ENCODE measurements at regions not wholly inside any gene's neighbourhood (a gene's known extent, or its start where the extent isn't known, plus 50 kb on each side); places are given as distances from the start of the nearest gene placed in this dataset.

DNA sequence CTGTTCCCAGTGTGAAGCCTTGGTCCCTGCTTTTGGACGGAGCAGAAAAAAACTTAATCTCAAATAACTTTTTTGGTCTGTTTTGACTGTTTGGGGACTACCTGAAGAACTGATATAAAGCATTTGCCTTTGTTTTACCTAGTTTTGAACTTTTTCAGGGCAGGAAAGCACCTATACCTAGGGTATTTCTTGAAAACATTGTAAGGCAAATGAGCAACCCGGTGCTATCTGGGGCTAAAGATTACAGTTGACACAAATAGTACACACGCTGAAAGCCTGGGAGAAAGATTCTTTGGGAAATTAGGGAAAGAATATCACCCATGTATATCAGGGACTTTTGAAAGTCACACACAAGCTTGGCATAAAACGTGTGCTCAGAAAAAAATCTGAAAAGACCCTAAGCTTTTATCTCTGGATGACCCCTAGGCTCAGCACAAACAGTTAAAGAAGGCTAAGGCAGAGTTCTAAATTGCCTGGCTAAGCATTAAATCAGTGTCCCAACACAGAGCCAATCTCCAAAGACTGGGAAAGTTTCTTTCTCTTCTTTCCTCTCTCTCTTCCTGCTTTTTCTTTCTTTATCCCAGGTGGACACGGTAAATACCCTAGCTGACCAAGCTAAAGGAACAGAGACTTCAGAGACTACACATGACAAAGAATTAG, 389.8 kb downstream of the SH2D4B start:
- TF ChIP-seq, protein P1, sequence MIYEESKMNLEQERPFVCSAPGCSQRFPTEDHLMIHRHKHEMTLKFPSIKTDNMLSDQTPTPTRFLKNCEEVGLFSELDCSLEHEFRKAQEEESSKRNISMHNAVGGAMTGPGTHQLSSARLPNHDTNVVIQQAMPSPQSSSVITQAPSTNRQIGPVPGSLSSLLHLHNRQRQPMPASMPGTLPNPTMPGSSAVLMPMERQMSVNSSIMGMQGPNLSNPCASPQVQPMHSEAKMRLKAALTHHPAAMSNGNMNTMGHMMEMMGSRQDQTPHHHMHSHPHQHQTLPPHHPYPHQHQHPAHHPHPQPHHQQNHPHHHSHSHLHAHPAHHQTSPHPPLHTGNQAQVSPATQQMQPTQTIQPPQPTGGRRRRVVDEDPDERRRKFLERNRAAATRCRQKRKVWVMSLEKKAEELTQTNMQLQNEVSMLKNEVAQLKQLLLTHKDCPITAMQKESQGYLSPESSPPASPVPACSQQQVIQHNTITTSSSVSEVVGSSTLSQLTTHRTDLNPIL (CRISPR knock-in tag; IDR thresholded peaks at IDR 0.05; ENCODE audit: low read depth) = no peak
- TF ChIP-seq, protein P2, sequence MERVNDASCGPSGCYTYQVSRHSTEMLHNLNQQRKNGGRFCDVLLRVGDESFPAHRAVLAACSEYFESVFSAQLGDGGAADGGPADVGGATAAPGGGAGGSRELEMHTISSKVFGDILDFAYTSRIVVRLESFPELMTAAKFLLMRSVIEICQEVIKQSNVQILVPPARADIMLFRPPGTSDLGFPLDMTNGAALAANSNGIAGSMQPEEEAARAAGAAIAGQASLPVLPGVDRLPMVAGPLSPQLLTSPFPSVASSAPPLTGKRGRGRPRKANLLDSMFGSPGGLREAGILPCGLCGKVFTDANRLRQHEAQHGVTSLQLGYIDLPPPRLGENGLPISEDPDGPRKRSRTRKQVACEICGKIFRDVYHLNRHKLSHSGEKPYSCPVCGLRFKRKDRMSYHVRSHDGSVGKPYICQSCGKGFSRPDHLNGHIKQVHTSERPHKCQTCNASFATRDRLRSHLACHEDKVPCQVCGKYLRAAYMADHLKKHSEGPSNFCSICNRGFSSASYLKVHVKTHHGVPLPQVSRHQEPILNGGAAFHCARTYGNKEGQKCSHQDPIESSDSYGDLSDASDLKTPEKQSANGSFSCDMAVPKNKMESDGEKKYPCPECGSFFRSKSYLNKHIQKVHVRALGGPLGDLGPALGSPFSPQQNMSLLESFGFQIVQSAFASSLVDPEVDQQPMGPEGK (CRISPR knock-in tag; IDR thresholded peaks at IDR 0.05; ENCODE audit: borderline replicate concordance) = no peak
- TF ChIP-seq, protein P3, sequence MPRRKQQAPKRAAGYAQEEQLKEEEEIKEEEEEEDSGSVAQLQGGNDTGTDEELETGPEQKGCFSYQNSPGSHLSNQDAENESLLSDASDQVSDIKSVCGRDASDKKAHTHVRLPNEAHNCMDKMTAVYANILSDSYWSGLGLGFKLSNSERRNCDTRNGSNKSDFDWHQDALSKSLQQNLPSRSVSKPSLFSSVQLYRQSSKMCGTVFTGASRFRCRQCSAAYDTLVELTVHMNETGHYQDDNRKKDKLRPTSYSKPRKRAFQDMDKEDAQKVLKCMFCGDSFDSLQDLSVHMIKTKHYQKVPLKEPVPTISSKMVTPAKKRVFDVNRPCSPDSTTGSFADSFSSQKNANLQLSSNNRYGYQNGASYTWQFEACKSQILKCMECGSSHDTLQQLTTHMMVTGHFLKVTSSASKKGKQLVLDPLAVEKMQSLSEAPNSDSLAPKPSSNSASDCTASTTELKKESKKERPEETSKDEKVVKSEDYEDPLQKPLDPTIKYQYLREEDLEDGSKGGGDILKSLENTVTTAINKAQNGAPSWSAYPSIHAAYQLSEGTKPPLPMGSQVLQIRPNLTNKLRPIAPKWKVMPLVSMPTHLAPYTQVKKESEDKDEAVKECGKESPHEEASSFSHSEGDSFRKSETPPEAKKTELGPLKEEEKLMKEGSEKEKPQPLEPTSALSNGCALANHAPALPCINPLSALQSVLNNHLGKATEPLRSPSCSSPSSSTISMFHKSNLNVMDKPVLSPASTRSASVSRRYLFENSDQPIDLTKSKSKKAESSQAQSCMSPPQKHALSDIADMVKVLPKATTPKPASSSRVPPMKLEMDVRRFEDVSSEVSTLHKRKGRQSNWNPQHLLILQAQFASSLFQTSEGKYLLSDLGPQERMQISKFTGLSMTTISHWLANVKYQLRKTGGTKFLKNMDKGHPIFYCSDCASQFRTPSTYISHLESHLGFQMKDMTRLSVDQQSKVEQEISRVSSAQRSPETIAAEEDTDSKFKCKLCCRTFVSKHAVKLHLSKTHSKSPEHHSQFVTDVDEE (CRISPR knock-in tag; IDR thresholded peaks at IDR 0.05) = no peak
- TF ChIP-seq ZC3H10 (CRISPR knock-in tag; IDR thresholded peaks at IDR 0.05) (no peak), OSR1 (CRISPR knock-in tag; IDR thresholded peaks at IDR 0.05) (no peak), CSDC2 (CRISPR knock-in tag; IDR thresholded peaks at IDR 0.05) (no peak), RARB (CRISPR knock-in tag; IDR thresholded peaks at IDR 0.05) (no peak), ISL1 (CRISPR knock-in tag; IDR thresholded peaks at IDR 0.05) (no peak), ZFP3 (CRISPR knock-in tag; IDR thresholded peaks at IDR 0.05) (no peak), ZFP30 (CRISPR knock-in tag; IDR thresholded peaks at IDR 0.05) (no peak), SNAI2 (CRISPR knock-in tag; IDR thresholded peaks at IDR 0.05) (no peak)
- TF ChIP-seq, protein P4, sequence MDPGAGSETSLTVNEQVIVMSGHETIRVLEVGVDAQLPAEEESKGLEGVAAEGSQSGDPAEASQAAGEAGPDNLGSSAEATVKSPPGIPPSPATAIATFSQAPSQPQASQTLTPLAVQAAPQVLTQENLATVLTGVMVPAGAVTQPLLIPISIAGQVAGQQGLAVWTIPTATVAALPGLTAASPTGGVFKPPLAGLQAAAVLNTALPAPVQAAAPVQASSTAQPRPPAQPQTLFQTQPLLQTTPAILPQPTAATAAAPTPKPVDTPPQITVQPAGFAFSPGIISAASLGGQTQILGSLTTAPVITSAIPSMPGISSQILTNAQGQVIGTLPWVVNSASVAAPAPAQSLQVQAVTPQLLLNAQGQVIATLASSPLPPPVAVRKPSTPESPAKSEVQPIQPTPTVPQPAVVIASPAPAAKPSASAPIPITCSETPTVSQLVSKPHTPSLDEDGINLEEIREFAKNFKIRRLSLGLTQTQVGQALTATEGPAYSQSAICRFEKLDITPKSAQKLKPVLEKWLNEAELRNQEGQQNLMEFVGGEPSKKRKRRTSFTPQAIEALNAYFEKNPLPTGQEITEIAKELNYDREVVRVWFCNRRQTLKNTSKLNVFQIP (CRISPR knock-in tag; IDR thresholded peaks at IDR 0.05; ENCODE audit: borderline replicate concordance, low read depth) = no peak
